K562 (cell line): ENCODE measurements at regions not wholly inside any gene's neighbourhood (a gene's known extent, or its start where the extent isn't known, plus 50 kb on each side); places are given as distances from the start of the nearest gene placed in this dataset.

Source experiments
- ATF1 ChIP-seq, 2 experiments: fragments of 450-650 bp in 1 of 2; IDR thresholded peaks; 2 replicates each; pipeline ENCODE4 v1.6.1; 2016; ENCODE audit warnings: missing compliant biosample characterization in 1 of 2, missing genetic modification characterization in 1 of 2
- CBX2 ChIP-seq: fragments of 200-600 bp; sonication (generic); IDR thresholded peaks from one replicate; pipeline ENCODE4 v1.6.1; 2012; ENCODE audit warnings: mild to moderate bottlenecking, low read length, inconsistent platforms; ENCODE audit not compliant: insufficient read depth, poor library complexity, severe bottlenecking
- FIP1L1 ChIP-seq: fragments of 200-400 bp; formaldehyde crosslinking; IDR thresholded peaks from 2 replicates; pipeline ENCODE4 v1.6.1; 2018; ENCODE audit warnings: mild to moderate bottlenecking, low read depth, low read length; ENCODE audit not compliant: poor library complexity, severe bottlenecking
- HOXB6 ChIP-seq: fragments of 250-450 bp; sonication (Bioruptor Pico); IDR thresholded peaks from 2 replicates; pipeline ENCODE4 v1.5.1; 2022; ENCODE audit warnings: mild to moderate bottlenecking, borderline replicate concordance
- MCM2 ChIP-seq: fragments of 450-650 bp; IDR thresholded peaks from 2 replicates; pipeline ENCODE4 v1.6.1; 2017; ENCODE audit warnings: low read depth, mild to moderate bottlenecking
- PHF20 ChIP-seq: fragments of 450-650 bp; IDR thresholded peaks from 2 replicates; pipeline ENCODE4 v1.6.1; 2018; ENCODE audit not compliant: partially characterized antibody
- SAFB ChIP-seq: fragments of 200-400 bp; formaldehyde crosslinking; IDR thresholded peaks from 2 replicates; pipeline ENCODE4 v1.6.1; 2017; ENCODE audit warnings: low read depth, low read length, borderline replicate concordance
- SP2 ChIP-seq: IDR thresholded peaks from 2 replicates; pipeline ENCODE4 v1.6.1; 2011; ENCODE audit warnings: mild to moderate bottlenecking, low read depth, low read length, moderate library complexity; ENCODE audit not compliant: poor library complexity, severe bottlenecking; ENCODE audit errors: extremely low read depth
- STAG1 ChIP-seq: sonication (generic); formaldehyde crosslinking; IDR thresholded peaks from 2 replicates; pipeline ENCODE4 v1.5.0; 2020; ENCODE audit warnings: missing genetic modification reagents, borderline replicate concordance
- ZBTB1 ChIP-seq: sonication (generic); formaldehyde crosslinking; IDR thresholded peaks from 2 replicates; pipeline ENCODE4 v1.8.1; 2023; ENCODE audit warnings: missing genetic modification reagents, low read depth, mild to moderate bottlenecking, borderline replicate concordance
- ZNF766 ChIP-seq: fragments of 200-800 bp; sonication (Bioruptor generic); conservative IDR thresholded peaks from 2 replicates; pipeline ENCODE4 v1.6.1; 2016; ENCODE audit warnings: missing genetic modification characterization, missing compliant biosample characterization
- TF ChIP-seq, protein P1 (sequence below): fragments of 450-650 bp; IDR thresholded peaks from 2 replicates; pipeline ENCODE4 v1.7.1; 2018; ENCODE audit warnings: mild to moderate bottlenecking, low read depth; ENCODE audit not compliant: partially characterized antibody
- TF ChIP-seq, protein P2 (sequence below): sonication (generic); formaldehyde crosslinking; IDR thresholded peaks from 2 replicates; pipeline ENCODE4 v1.8.0; 2022; ENCODE audit warnings: missing genetic modification reagents, mild to moderate bottlenecking, moderate library complexity, borderline replicate concordance
- TF ChIP-seq, protein P3 (sequence below): fragments of 200-800 bp; sonication (Bioruptor generic); IDR thresholded peaks from 2 replicates; pipeline ENCODE4 v1.6.1; 2016; ENCODE audit warnings: missing genetic modification characterization, missing compliant biosample characterization
- TF ChIP-seq, protein P4 (sequence below): fragments of 250-450 bp; sonication (Bioruptor Pico); IDR thresholded peaks from 2 replicates; pipeline ENCODE4 v1.8.0; 2022; ENCODE audit warnings: moderate library complexity, mild to moderate bottlenecking, inconsistent platforms
- TF ChIP-seq, protein P5 (sequence below): sonication (generic); IDR thresholded peaks from 2 replicates; pipeline ENCODE4 v1.6.1; 2016

DNA sequence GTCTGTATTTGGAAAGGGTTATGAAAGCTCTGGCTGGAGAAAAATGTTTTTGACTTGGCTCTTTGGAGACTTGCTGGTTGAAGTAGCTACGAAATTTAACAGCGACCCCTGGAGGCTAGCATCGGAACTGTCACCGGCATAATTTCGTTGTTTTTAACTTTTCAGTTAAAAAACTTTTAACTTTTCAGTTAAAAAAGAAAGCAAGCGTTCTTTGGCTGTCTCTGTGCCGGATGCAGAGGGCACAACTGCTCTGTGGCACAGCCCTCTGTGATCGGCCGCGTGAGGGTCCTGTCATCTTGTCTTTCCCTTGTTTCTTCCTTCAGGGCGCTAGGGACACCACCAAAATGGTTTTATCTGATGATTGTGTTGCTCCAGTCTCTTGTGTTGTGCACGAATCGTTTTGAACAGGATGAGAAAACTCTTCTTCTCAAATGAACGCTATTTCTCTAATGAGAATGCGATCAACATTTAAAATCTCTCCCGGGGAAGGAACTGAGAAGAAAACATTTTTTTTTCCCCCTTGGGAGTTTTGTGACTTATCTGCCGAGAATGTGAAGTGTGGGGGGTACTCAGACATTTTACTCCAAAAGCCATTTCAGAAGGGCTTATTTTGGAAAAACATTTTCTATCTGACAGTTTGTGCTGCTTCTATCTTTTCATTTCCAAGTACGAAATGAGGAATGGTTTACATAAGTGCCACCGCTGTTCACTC lies 57.1 kb downstream of the ADCYAP1 start (continued):
- TF ChIP-seq STAG1 (CRISPR knock-in tag) (no peak), ATF1 (CRISPR knock-in tag; IDR thresholded peaks at IDR 0.05) (no peak), ATF1 (tag; IDR thresholded peaks at IDR 0.05) (0 out of 2 replicates have a peak, but pooled peaks have one; percentile 39), SP2 (no peak), ZNF766 (CRISPR knock-in tag) (peak; percentile 42), SAFB (no peak), MCM2 (no peak), HOXB6 (CRISPR knock-in tag) (no peak), FIP1L1 (no peak), CBX2 (no peak), PHF20 (no peak), ZBTB1 (CRISPR knock-in tag) (no peak)
- TF ChIP-seq, protein P1, sequence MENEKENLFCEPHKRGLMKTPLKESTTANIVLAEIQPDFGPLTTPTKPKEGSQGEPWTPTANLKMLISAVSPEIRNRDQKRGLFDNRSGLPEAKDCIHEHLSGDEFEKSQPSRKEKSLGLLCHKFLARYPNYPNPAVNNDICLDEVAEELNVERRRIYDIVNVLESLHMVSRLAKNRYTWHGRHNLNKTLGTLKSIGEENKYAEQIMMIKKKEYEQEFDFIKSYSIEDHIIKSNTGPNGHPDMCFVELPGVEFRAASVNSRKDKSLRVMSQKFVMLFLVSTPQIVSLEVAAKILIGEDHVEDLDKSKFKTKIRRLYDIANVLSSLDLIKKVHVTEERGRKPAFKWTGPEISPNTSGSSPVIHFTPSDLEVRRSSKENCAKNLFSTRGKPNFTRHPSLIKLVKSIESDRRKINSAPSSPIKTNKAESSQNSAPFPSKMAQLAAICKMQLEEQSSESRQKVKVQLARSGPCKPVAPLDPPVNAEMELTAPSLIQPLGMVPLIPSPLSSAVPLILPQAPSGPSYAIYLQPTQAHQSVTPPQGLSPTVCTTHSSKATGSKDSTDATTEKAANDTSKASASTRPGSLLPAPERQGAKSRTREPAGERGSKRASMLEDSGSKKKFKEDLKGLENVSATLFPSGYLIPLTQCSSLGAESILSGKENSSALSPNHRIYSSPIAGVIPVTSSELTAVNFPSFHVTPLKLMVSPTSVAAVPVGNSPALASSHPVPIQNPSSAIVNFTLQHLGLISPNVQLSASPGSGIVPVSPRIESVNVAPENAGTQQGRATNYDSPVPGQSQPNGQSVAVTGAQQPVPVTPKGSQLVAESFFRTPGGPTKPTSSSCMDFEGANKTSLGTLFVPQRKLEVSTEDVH = peak; percentile 50
- TF ChIP-seq, protein P2, sequence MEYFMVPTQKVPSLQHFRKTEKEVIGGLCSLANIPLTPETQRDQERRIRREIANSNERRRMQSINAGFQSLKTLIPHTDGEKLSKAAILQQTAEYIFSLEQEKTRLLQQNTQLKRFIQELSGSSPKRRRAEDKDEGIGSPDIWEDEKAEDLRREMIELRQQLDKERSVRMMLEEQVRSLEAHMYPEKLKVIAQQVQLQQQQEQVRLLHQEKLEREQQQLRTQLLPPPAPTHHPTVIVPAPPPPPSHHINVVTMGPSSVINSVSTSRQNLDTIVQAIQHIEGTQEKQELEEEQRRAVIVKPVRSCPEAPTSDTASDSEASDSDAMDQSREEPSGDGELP = no peak
- TF ChIP-seq, protein P3, sequence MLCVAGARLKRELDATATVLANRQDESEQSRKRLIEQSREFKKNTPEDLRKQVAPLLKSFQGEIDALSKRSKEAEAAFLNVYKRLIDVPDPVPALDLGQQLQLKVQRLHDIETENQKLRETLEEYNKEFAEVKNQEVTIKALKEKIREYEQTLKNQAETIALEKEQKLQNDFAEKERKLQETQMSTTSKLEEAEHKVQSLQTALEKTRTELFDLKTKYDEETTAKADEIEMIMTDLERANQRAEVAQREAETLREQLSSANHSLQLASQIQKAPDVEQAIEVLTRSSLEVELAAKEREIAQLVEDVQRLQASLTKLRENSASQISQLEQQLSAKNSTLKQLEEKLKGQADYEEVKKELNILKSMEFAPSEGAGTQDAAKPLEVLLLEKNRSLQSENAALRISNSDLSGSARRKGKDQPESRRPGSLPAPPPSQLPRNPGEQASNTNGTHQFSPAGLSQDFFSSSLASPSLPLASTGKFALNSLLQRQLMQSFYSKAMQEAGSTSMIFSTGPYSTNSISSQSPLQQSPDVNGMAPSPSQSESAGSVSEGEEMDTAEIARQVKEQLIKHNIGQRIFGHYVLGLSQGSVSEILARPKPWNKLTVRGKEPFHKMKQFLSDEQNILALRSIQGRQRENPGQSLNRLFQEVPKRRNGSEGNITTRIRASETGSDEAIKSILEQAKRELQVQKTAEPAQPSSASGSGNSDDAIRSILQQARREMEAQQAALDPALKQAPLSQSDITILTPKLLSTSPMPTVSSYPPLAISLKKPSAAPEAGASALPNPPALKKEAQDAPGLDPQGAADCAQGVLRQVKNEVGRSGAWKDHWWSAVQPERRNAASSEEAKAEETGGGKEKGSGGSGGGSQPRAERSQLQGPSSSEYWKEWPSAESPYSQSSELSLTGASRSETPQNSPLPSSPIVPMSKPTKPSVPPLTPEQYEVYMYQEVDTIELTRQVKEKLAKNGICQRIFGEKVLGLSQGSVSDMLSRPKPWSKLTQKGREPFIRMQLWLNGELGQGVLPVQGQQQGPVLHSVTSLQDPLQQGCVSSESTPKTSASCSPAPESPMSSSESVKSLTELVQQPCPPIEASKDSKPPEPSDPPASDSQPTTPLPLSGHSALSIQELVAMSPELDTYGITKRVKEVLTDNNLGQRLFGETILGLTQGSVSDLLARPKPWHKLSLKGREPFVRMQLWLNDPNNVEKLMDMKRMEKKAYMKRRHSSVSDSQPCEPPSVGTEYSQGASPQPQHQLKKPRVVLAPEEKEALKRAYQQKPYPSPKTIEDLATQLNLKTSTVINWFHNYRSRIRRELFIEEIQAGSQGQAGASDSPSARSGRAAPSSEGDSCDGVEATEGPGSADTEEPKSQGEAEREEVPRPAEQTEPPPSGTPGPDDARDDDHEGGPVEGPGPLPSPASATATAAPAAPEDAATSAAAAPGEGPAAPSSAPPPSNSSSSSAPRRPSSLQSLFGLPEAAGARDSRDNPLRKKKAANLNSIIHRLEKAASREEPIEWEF = 0 out of 2 replicates have a peak, but pooled peaks have one; percentile 22
- TF ChIP-seq, protein P4, sequence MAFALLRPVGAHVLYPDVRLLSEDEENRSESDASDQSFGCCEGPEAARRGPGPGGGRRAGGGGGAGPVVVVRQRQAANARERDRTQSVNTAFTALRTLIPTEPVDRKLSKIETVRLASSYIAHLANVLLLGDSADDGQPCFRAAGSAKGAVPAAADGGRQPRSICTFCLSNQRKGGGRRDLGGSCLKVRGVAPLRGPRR (CRISPR knock-in tag) = no peak
- TF ChIP-seq, protein P5, sequence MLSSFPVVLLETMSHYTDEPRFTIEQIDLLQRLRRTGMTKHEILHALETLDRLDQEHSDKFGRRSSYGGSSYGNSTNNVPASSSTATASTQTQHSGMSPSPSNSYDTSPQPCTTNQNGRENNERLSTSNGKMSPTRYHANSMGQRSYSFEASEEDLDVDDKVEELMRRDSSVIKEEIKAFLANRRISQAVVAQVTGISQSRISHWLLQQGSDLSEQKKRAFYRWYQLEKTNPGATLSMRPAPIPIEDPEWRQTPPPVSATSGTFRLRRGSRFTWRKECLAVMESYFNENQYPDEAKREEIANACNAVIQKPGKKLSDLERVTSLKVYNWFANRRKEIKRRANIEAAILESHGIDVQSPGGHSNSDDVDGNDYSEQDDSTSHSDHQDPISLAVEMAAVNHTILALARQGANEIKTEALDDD = no peak
